ENCODE measurements at regions not wholly inside any gene's neighbourhood (a gene's known extent, or its start where the extent isn't known, plus 50 kb on each side); places are given as distances from the start of the nearest gene placed in this dataset.

GRCh38 chr6:150759483-150759882, 106.0 kb upstream of the MTHFD1L start:
- no peak for FAIRE-seq
- Histone ChIP-seq H3K36me3 (ENCODE audit: control insufficient read depth, insufficient read depth, low read length) (no peaks in the 10 kb centered on the region), H3K4me3 (ENCODE audit: low read depth, low read length) (no peak overlapping the region), H3K27me3 (ENCODE audit: control insufficient read depth, insufficient read depth, low read length) (no peaks in the 10 kb centered on the region)
- DNase-seq (ENCODE audit: low read depth) = no peak
- TF ChIP-seq, protein P1, sequence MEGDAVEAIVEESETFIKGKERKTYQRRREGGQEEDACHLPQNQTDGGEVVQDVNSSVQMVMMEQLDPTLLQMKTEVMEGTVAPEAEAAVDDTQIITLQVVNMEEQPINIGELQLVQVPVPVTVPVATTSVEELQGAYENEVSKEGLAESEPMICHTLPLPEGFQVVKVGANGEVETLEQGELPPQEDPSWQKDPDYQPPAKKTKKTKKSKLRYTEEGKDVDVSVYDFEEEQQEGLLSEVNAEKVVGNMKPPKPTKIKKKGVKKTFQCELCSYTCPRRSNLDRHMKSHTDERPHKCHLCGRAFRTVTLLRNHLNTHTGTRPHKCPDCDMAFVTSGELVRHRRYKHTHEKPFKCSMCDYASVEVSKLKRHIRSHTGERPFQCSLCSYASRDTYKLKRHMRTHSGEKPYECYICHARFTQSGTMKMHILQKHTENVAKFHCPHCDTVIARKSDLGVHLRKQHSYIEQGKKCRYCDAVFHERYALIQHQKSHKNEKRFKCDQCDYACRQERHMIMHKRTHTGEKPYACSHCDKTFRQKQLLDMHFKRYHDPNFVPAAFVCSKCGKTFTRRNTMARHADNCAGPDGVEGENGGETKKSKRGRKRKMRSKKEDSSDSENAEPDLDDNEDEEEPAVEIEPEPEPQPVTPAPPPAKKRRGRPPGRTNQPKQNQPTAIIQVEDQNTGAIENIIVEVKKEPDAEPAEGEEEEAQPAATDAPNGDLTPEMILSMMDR (IDR thresholded peaks at IDR 0.05; ENCODE audit: insufficient read depth, low read length, severe bottlenecking) = no peak

DNA sequence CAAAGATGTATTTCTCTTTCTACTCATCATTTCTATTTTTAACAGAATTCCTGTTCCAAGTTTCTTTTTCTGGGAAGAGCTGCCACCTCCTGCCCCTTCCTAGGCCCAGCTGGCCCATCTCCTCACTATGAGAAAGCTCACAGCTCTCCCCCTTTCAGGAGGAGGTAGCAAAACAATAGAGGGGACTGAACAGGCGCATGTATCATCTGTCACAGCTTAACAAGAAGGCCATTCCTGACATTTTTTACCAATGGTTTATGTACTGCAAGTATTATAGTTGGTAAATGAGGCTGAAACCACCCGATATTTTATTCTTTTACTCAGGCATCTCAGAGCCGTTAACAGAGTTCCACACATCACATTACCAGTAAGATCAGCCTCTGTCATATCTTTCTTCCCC, 103.7 kb upstream of the MTHFD1L start:
- no peak overlapping the region for H3K4me3 ChIP-seq (ENCODE audit: low read depth, low read length)
- H3K27me3 ChIP-seq (ENCODE audit: control insufficient read depth, insufficient read depth, low read length) = no peaks in the 10 kb centered on the region
- no peaks in the 10 kb centered on the region for H3K36me3 ChIP-seq (ENCODE audit: control insufficient read depth, insufficient read depth, low read length)
- TF ChIP-seq, protein P1 (IDR thresholded peaks at IDR 0.05; ENCODE audit: insufficient read depth, low read length, severe bottlenecking) = no peak
- DNase-seq (ENCODE audit: low read depth) (no peak), FAIRE-seq (no peak)

- DNase-seq (ENCODE audit: low read depth) = no peak
- FAIRE-seq = no peak
- TF ChIP-seq, protein P1 (IDR thresholded peaks at IDR 0.05; ENCODE audit: insufficient read depth, low read length, severe bottlenecking) = no peak
- Histone ChIP-seq H3K27me3 (ENCODE audit: control insufficient read depth, insufficient read depth, low read length) (no peaks in the 10 kb centered on the region), H3K4me3 (ENCODE audit: low read depth, low read length) (no peak overlapping the region), H3K36me3 (ENCODE audit: control insufficient read depth, insufficient read depth, low read length) (no peaks in the 10 kb centered on the region)
Measured at GRCh38 chr6:150764334-150765066, 101.0 kb upstream of the MTHFD1L start.

DNA sequence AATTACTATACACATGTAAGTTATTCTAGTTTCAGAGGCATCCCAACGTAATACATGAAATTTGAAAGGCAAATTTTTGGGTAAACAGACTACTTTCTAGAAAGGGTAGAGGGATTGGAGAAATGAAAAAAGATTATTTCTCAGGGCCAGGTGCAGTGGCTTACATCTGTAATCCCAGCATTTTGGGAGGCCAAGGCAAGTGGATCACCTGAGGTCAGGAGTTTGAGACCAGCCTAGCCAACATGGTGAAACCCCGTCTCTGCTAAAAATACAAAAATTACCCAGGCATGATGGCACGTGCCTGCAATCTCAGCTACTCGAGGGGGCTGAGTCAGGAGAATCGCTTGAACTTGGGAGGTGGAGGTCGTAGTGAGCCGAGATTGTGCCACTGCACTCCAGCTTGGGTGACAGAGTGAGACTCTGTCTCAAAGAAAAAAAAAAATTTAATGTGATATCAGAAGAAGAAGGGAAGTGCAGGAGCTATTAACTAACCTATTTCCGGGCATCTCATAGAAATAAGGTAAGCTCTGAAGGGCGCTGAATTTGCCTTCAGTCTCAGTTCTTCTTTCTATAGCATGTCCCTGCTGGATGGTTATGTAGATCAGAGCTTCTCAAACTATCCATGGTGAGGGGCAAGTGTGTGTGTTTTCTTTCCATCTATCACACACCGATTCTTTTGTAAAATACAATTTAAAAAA, 100.3 kb upstream of the MTHFD1L start:
- no peak for FAIRE-seq
- Histone ChIP-seq H3K27me3 (ENCODE audit: control insufficient read depth, insufficient read depth, low read length) (no peaks in the 10 kb centered on the region), H3K36me3 (ENCODE audit: control insufficient read depth, insufficient read depth, low read length) (no peaks in the 10 kb centered on the region), H3K4me3 (ENCODE audit: low read depth, low read length) (no peak overlapping the region)
- no peak for DNase-seq (ENCODE audit: low read depth)
- TF ChIP-seq, protein P1 (IDR thresholded peaks at IDR 0.05; ENCODE audit: insufficient read depth, low read length, severe bottlenecking) = no peak

GRCh38 chr6:150766201-150766997, 99.1 kb upstream of the MTHFD1L start:
- no peak for FAIRE-seq
- no peak overlapping the region for H3K4me3 ChIP-seq (ENCODE audit: low read depth, low read length)
- no peak for DNase-seq (ENCODE audit: low read depth)
- H3K36me3 ChIP-seq (ENCODE audit: control insufficient read depth, insufficient read depth, low read length) = no peaks in the 10 kb centered on the region
- H3K27me3 ChIP-seq (ENCODE audit: control insufficient read depth, insufficient read depth, low read length) = no peaks in the 10 kb centered on the region
- TF ChIP-seq, protein P1 (IDR thresholded peaks at IDR 0.05; ENCODE audit: insufficient read depth, low read length, severe bottlenecking) = no peak
